HL-60 (cell line): ENCODE measurements at regions not wholly inside any gene's neighbourhood (a gene's known extent, or its start where the extent isn't known, plus 50 kb on each side); places are given as distances from the start of the nearest gene placed in this dataset.

ENCODE experiments used
- GABPA ChIP-seq: IDR thresholded peaks from 2 replicates; pipeline ENCODE4 v1.6.1; 2012; ENCODE audit warnings: low read depth
- POLR2AphosphoS5 ChIP-seq: IDR thresholded peaks from 2 replicates; pipeline ENCODE4 v1.6.1; 2012; ENCODE audit warnings: low read depth
- REST ChIP-seq: IDR thresholded peaks from 2 replicates; pipeline ENCODE4 v1.6.1; 2012; ENCODE audit warnings: low read depth; ENCODE audit not compliant: insufficient replicate concordance
- SPI1 ChIP-seq: IDR thresholded peaks from 2 replicates; pipeline ENCODE4 v1.6.1; 2012; ENCODE audit warnings: low read depth, mild to moderate bottlenecking, borderline replicate concordance
- TF ChIP-seq, protein P1 (sequence below): IDR thresholded peaks from one replicate; pipeline ENCODE4 v1.5.1; 2011; ENCODE audit warnings: low read length, control low read depth, inconsistent platforms; ENCODE audit not compliant: insufficient read depth

DNA sequence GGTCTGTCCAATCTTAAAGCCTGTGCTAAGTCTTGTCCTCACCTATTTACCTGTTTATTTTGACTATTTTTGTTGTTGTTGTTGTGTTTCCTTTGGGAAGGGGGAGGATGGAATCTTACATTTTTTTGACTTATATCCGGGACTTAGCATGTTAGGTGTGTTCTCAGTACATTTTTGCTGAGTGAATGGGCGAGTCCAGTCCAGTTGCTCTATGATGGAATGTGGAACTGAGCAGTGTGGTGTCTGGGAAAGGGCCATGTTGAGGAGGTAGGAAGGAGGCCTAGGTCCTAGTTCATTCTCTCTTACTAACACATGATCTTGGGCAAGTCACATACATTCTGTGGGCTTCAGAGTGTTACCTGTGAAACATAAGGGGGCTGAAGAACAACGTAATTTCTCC lies 80.9 kb upstream of the SLC38A2 start:
- TF ChIP-seq, protein P1, sequence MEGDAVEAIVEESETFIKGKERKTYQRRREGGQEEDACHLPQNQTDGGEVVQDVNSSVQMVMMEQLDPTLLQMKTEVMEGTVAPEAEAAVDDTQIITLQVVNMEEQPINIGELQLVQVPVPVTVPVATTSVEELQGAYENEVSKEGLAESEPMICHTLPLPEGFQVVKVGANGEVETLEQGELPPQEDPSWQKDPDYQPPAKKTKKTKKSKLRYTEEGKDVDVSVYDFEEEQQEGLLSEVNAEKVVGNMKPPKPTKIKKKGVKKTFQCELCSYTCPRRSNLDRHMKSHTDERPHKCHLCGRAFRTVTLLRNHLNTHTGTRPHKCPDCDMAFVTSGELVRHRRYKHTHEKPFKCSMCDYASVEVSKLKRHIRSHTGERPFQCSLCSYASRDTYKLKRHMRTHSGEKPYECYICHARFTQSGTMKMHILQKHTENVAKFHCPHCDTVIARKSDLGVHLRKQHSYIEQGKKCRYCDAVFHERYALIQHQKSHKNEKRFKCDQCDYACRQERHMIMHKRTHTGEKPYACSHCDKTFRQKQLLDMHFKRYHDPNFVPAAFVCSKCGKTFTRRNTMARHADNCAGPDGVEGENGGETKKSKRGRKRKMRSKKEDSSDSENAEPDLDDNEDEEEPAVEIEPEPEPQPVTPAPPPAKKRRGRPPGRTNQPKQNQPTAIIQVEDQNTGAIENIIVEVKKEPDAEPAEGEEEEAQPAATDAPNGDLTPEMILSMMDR: no peak
- TF ChIP-seq GABPA (no peak), POLR2AphosphoS5 (no peak), REST (no peak), SPI1 (no peak)
